ENCODE measurements at regions not wholly inside any gene's neighbourhood (a gene's known extent, or its start where the extent isn't known, plus 50 kb on each side); places are given as distances from the start of the nearest gene placed in this dataset.

DNA sequence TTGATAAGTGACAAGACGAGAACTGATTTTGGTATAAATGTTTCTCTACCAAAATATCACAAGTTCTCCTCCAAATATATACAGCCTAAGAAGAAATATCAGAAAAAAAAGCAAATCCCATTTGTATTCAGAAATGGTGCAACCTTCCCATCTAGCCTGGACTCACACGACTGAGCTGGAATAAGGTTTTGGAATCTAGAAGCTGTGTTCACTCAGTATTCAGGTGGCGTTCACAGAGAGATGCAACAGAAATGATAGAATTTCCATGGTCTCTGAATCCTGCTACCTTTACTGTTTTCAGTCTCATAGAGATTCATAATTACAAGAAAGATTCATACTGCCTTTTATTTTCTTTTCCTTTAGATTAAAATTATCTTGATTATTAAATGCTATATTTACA lies 347.2 kb upstream of the TRIB2 start:
- no peak for TF ChIP-seq POLR2A (IDR thresholded peaks at IDR 0.05)
- TF ChIP-seq, protein P1, sequence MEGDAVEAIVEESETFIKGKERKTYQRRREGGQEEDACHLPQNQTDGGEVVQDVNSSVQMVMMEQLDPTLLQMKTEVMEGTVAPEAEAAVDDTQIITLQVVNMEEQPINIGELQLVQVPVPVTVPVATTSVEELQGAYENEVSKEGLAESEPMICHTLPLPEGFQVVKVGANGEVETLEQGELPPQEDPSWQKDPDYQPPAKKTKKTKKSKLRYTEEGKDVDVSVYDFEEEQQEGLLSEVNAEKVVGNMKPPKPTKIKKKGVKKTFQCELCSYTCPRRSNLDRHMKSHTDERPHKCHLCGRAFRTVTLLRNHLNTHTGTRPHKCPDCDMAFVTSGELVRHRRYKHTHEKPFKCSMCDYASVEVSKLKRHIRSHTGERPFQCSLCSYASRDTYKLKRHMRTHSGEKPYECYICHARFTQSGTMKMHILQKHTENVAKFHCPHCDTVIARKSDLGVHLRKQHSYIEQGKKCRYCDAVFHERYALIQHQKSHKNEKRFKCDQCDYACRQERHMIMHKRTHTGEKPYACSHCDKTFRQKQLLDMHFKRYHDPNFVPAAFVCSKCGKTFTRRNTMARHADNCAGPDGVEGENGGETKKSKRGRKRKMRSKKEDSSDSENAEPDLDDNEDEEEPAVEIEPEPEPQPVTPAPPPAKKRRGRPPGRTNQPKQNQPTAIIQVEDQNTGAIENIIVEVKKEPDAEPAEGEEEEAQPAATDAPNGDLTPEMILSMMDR (IDR thresholded peaks at IDR 0.05), result no peak

All from right lobe of liver (tissue), 4 donors.